ENCODE measurements at regions not wholly inside any gene's neighbourhood (a gene's known extent, or its start where the extent isn't known, plus 50 kb on each side); places are given as distances from the start of the nearest gene placed in this dataset.

DNA sequence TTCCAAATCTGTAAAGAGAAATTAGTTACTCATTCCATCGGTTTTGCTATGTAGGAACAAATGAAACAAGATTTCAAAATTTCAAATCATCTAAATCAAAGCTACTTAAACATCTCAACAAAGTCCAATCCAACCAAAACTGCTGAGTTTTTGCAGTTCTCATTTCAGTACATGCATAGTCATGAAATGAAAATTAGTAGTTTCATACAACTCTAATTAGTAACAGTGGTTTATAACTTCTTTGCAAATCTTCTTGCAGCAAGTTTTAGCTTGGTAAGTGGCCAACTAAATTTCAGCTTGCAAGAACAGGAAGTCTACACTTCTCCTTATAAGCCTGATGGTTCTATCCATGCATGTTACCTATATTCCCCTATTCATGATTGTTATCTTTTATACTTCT lies 75.6 kb downstream of the SPRY2 start:
- H3K4me3 Mint-ChIP-seq (ENCODE audit: unreplicated experiment): no peak overlapping the region
- H3K27ac Mint-ChIP-seq (ENCODE audit: unreplicated experiment): no peak overlapping the region
- H3K27me3 Mint-ChIP-seq (ENCODE audit: low read depth): no peaks in the 10 kb centered on the region
- DNase-seq (ENCODE audit: low spot score): no peak
- peaks cover 14% of the 10 kb centered on the region for H3K9me3 Mint-ChIP-seq (ENCODE audit: low read depth)
- TF ChIP-seq, protein P1, sequence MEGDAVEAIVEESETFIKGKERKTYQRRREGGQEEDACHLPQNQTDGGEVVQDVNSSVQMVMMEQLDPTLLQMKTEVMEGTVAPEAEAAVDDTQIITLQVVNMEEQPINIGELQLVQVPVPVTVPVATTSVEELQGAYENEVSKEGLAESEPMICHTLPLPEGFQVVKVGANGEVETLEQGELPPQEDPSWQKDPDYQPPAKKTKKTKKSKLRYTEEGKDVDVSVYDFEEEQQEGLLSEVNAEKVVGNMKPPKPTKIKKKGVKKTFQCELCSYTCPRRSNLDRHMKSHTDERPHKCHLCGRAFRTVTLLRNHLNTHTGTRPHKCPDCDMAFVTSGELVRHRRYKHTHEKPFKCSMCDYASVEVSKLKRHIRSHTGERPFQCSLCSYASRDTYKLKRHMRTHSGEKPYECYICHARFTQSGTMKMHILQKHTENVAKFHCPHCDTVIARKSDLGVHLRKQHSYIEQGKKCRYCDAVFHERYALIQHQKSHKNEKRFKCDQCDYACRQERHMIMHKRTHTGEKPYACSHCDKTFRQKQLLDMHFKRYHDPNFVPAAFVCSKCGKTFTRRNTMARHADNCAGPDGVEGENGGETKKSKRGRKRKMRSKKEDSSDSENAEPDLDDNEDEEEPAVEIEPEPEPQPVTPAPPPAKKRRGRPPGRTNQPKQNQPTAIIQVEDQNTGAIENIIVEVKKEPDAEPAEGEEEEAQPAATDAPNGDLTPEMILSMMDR (IDR thresholded peaks at IDR 0.05): no peak
- peaks cover 1% of the 10 kb centered on the region for H3K36me3 Mint-ChIP-seq (ENCODE audit: low read depth)
- no peaks in the 10 kb centered on the region for H3K4me1 Mint-ChIP-seq (ENCODE audit: low read depth)

DNA sequence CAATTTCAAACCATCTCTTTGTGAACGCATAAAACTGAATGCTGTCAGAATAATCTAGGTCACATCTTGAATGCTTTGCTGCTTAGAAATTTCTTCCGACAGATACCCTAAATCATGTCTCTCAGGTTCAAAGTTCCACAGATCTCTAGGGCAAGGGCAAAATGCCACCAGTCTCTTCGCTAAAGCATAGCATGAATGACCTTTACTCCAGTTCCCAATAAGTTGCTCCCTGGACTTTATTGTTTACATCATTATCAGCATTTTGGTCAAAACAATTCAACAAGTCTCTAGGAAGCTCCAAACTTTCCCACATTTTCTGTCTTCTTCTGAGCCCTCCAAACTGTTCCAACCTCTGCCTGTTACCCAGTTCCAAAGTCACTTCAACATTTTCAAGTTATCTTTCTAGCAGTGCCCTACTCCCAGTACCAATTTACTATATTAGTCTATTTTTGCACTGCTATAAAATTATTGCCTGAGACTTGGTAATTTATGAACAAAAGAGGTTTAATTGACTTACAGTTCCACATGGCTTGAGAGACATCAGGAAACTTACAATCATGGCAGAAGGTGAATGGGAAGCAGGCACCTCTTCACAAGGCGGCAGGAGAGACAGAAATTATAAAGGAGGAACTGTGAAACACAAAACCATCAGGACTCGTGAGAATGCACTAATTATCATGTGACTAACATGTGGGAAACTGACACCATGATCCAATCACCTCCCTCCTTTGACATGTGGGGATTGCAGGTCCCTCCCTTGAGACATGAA lies 77.0 kb downstream of the SPRY2 start:
- Mint-ChIP-seq H3K36me3 (ENCODE audit: low read depth) (peaks cover 1% of the 10 kb centered on the region), H3K4me3 (ENCODE audit: unreplicated experiment) (no peak overlapping the region), H3K27me3 (ENCODE audit: low read depth) (no peaks in the 10 kb centered on the region), H3K27ac (ENCODE audit: unreplicated experiment) (no peak overlapping the region), H3K9me3 (ENCODE audit: low read depth) (peaks cover 14% of the 10 kb centered on the region), H3K4me1 (ENCODE audit: low read depth) (no peaks in the 10 kb centered on the region)
- TF ChIP-seq, protein P1 (IDR thresholded peaks at IDR 0.05): no peak
- no peak for DNase-seq (ENCODE audit: low spot score)

DNA sequence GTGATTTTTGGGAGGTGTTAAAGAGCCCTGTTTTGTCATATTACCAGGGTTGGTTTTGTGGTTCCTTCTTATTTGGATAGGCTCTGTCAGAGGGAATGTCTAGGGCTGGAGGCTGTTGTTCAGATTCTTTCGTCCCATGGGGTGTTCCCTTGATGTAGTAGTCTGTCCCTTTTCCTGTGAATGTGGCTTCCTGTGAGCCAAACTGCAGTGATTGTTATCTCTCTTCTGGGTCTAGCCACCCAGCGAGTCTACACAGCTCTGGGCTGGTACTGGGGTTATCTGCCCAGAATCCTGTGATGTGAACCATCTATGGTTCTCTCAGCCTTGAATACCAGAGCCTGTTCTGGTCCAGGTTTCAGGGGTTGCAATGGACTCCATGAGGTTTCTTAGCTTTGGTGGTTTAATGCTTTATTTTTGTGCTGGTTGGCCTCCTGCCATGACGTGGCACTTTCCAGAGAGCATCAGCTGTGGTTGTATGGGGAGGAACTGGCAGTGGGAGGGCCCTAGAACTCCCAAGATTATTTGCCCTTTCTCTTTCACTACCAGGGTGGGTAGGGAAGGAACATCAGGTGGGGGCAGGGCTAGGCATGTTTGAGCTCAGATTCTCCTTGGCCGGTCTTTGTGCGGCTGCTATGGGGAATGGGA lies 78.8 kb downstream of the SPRY2 start:
- H3K27ac Mint-ChIP-seq (ENCODE audit: unreplicated experiment): no peak overlapping the region
- no peak overlapping the region for H3K4me3 Mint-ChIP-seq (ENCODE audit: unreplicated experiment)
- peaks cover 20% of the 10 kb centered on the region for H3K9me3 Mint-ChIP-seq (ENCODE audit: low read depth)
- no peak for DNase-seq (ENCODE audit: low spot score)
- no peaks in the 10 kb centered on the region for H3K4me1 Mint-ChIP-seq (ENCODE audit: low read depth)
- TF ChIP-seq, protein P1 (IDR thresholded peaks at IDR 0.05): no peak
- peaks cover 1% of the 10 kb centered on the region for H3K36me3 Mint-ChIP-seq (ENCODE audit: low read depth)
- no peaks in the 10 kb centered on the region for H3K27me3 Mint-ChIP-seq (ENCODE audit: low read depth)

DNA sequence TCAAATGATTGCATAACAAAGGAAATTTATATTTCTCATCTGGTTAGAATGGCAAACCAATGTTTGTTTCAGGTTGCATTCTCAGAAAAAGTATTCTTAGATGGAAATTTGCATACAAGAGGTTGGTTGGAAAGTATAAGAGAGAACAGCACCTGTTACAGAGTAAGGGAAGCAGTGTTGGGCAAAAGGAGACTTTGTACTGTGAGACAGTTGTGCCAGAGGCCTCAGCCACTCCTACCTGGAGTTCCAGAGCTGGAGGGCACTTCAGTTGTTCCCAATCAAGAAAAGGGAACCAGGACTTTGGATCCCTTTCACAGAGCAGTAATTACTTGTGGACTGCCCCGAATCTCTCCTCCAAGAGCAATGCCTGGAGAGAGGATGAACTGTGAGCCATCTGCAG lies 81.8 kb downstream of the SPRY2 start:
- TF ChIP-seq, protein P1 (IDR thresholded peaks at IDR 0.05): no peak
- H3K27ac Mint-ChIP-seq (ENCODE audit: unreplicated experiment): no peak overlapping the region
- H3K9me3 Mint-ChIP-seq (ENCODE audit: low read depth): peaks cover 12% of the 10 kb centered on the region
- no peaks in the 10 kb centered on the region for H3K27me3 Mint-ChIP-seq (ENCODE audit: low read depth)
- peaks cover 1% of the 10 kb centered on the region for H3K36me3 Mint-ChIP-seq (ENCODE audit: low read depth)
- H3K4me1 Mint-ChIP-seq (ENCODE audit: low read depth): no peaks in the 10 kb centered on the region
- DNase-seq (ENCODE audit: low spot score): no peak
- no peak overlapping the region for H3K4me3 Mint-ChIP-seq (ENCODE audit: unreplicated experiment)

DNA sequence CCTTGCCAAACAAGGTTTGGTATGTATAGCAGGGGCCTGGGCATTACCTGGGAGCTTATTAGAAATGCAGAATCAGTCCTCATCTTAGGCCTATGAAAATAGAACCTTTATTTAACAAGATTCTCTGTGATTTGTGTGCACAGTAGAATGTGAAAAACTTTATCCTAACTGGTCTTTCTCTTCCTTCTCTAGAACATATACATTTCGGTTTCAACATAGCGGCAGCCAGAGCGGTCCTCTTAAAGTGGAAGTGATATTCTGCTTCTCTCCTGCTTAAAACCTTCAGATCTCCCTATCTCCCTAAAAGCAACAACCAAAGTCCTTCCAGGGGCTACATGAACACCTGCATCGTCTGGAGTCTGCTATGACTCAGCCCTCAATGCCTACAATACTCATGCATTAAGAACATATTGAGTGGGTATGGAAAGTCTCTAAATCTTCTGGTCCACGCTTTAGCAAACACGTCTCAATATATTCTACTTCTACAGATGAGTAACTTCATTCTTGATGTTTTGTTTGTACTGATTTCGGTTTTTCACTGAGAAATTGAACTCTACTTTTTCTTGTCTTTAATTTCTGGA lies 84.5 kb downstream of the SPRY2 start:
- TF ChIP-seq, protein P1 (IDR thresholded peaks at IDR 0.05): no peak
- H3K9me3 Mint-ChIP-seq (ENCODE audit: low read depth): peaks cover 12% of the 10 kb centered on the region
- no peak for DNase-seq (ENCODE audit: low spot score)
- no peak overlapping the region for H3K27ac Mint-ChIP-seq (ENCODE audit: unreplicated experiment)
- no peak overlapping the region for H3K4me3 Mint-ChIP-seq (ENCODE audit: unreplicated experiment)
- no peaks in the 10 kb centered on the region for H3K27me3 Mint-ChIP-seq (ENCODE audit: low read depth)
- peaks cover 1% of the 10 kb centered on the region for H3K36me3 Mint-ChIP-seq (ENCODE audit: low read depth)
- H3K4me1 Mint-ChIP-seq (ENCODE audit: low read depth): no peaks in the 10 kb centered on the region
